HepG2 (cell line): ENCODE measurements at regions not wholly inside any gene's neighbourhood (a gene's known extent, or its start where the extent isn't known, plus 50 kb on each side); places are given as distances from the start of the nearest gene placed in this dataset.

Source experiments
- ATAC-seq: fragments of 200-7000 bp; cut with Tn5 transposase; 3 replicates; pipeline ENCODE4 v1.9.1; 2020; ENCODE audit warnings: mild to moderate bottlenecking, moderate library complexity
- BruUV-seq: library from RNA; stranded (reverse); fragments of 400-500 nt; replicated peaks from 2 replicates; lab custom pipeline; 2021; lab: Mats Ljungman, UMichigan
- CTCF ChIA-PET: fragments of 300-600 bp; formaldehyde crosslinking; extraction: SDS; loops from one replicate; lab custom pipeline; 2021; ENCODE audit warnings: low total read pairs, inconsistent platforms, low intra/inter-chr PET ratio; lab: Yijun Ruan, JAX
- POLR2A ChIA-PET: fragments of 350-600 bp; sonication (Branson Sonifier 250); formaldehyde crosslinking; loops from one replicate; lab custom pipeline; 2020; ENCODE audit warnings: antibody characterized with exemption, inconsistent platforms; lab: Yijun Ruan, JAX
- DNase-seq: peaks from one replicate; pipeline ENCODE4 v3.0.0-alpha.2; 2015; ENCODE audit warnings: low spot score
- FAIRE-seq: peaks from 3 replicates; lab custom pipeline; 2011; peaks lifted over from hg19 to GRCh38; lab: Jason Lieb, UNC
- H2AFZ ChIP-seq: one replicate; pipeline ENCODE4 v1.6.1; 2011; ENCODE audit warnings: low read length, inconsistent platforms
- H3K27ac ChIP-seq: fragments of 300-600 bp; 3 replicates; pipeline ENCODE4 v1.8.0; 2011; ENCODE audit warnings: mixed run types, mild to moderate bottlenecking, mixed read lengths, low read length, inconsistent platforms; ENCODE audit not compliant: insufficient read depth; ENCODE audit errors: extremely low read length
- H3K27me3 ChIP-seq, 2 experiments: fragments of 200-600 bp in 1 of 2; 2 replicates in 1 of 2; 3 replicates in 1 of 2; pipeline versions ENCODE4 v1.6.0 to v1.8.0; 2011; ENCODE audit warnings: low read length in 2 of 2, mild to moderate bottlenecking in 2 of 2, moderate library complexity in 2 of 2, inconsistent platforms in 1 of 2; ENCODE audit not compliant: insufficient read depth in 2 of 2, control insufficient read depth in 1 of 2
- H3K36me3 ChIP-seq, 2 experiments: fragments of 200-600 bp in 1 of 2; replicated peaks in 1 of 2; 2 replicates in 1 of 2; 3 replicates in 1 of 2; pipeline versions ENCODE4 v1.5.1 to v1.8.0; 2011; ENCODE audit warnings: low read length in 2 of 2, inconsistent platforms in 1 of 2; ENCODE audit not compliant: insufficient read depth in 2 of 2, control insufficient read depth in 1 of 2
- H3K4me1 ChIP-seq: 2 replicates; pipeline ENCODE4 v1.5.1; 2012; ENCODE audit warnings: low read length, inconsistent platforms; ENCODE audit not compliant: insufficient read depth
- H3K4me2 ChIP-seq: 2 replicates; pipeline ENCODE4 v1.6.0; 2011; ENCODE audit warnings: low read depth, low read length, inconsistent platforms
- H3K4me3 ChIP-seq, 3 experiments: fragments of 200-600 bp in 1 of 3; sonication (generic), shearing (Covaris generic) in 1 of 3; replicated peaks in 1 of 3; 2 replicates each; pipeline ENCODE4 v1.5.1; 2011 to 2016; ENCODE audit warnings: low read length in 3 of 3, inconsistent platforms in 2 of 3, low read depth in 2 of 3, mild to moderate bottlenecking in 2 of 3, control low read depth in 1 of 3, mixed read lengths in 1 of 3; ENCODE audit not compliant: insufficient read depth in 1 of 3
- H3K79me2 ChIP-seq: one replicate; pipeline ENCODE4 v1.6.1; 2011; ENCODE audit warnings: low read length, inconsistent platforms; ENCODE audit not compliant: insufficient read depth
- H3K9ac ChIP-seq: 2 replicates; pipeline ENCODE4 v1.6.0; 2011; ENCODE audit warnings: mild to moderate bottlenecking, low read depth, low read length, inconsistent platforms; ENCODE audit not compliant: insufficient read depth
- H3K9me3 ChIP-seq: 2 replicates; pipeline ENCODE4 v1.5.1; 2012; ENCODE audit warnings: mild to moderate bottlenecking, low read length
- H4K20me1 ChIP-seq: 2 replicates; pipeline ENCODE4 v1.6.0; 2011; ENCODE audit warnings: inconsistent platforms, mild to moderate bottlenecking, low read length, moderate library complexity; ENCODE audit not compliant: insufficient read depth
- KDM1A ChIP-seq: IDR thresholded peaks from 2 replicates; pipeline ENCODE4 v1.6.1; 2016; ENCODE audit warnings: missing compliant biosample characterization
- YEATS4 ChIP-seq: sonication (generic); formaldehyde crosslinking; IDR thresholded peaks from 2 replicates; pipeline ENCODE4 v1.4.0; 2020; ENCODE audit warnings: missing genetic modification reagents, borderline replicate concordance
- ZFAT ChIP-seq: sonication (generic); formaldehyde crosslinking; conservative IDR thresholded peaks from 2 replicates; pipeline ENCODE4 v1.8.1; 2023; ENCODE audit warnings: missing genetic modification reagents, inconsistent platforms
- ZNF124 ChIP-seq: sonication (generic); formaldehyde crosslinking; IDR thresholded peaks from 2 replicates; pipeline ENCODE4 v1.4.0; 2020; ENCODE audit warnings: missing genetic modification reagents
- ZNF333 ChIP-seq: sonication (generic); formaldehyde crosslinking; IDR thresholded peaks from 2 replicates; pipeline ENCODE4 v1.4.0; 2020; ENCODE audit warnings: mild to moderate bottlenecking, missing genetic modification reagents, borderline replicate concordance
- ZNF367 ChIP-seq: sonication (generic); formaldehyde crosslinking; IDR thresholded peaks from 2 replicates; pipeline ENCODE4 v1.4.0; 2020; ENCODE audit warnings: missing genetic modification reagents, borderline replicate concordance
- WGBS: methylation state at CpG from one replicate; pipeline ENCODE4 v1.1.6; 2017; ENCODE audit warnings: low lambda C conversion rate; 5-methylcytosine and 5-hydroxymethylcytosine counted together
- in situ Hi-C: cut with HindIII; loops from 2 replicates; pipeline ENCODE4 v1.10.0; 2017; ENCODE audit warnings: low pct_unique_long_range_greater_than_20kb; ENCODE audit not compliant: extremely low pct_ligation_motif_present
- intact Hi-C: fragments of 100-400 bp; cut with micrococcal nuclease; formaldehyde crosslinking; loops from one replicate; pipeline ENCODE4 v1.10.0; 2022; ENCODE audit not compliant: unreplicated experiment
- TF ChIP-seq, protein P1 (sequence below): sonication (generic); formaldehyde crosslinking; IDR thresholded peaks from 2 replicates; pipeline ENCODE4 v1.4.0; 2020; ENCODE audit warnings: mild to moderate bottlenecking, low read depth, missing genetic modification reagents

DNA sequence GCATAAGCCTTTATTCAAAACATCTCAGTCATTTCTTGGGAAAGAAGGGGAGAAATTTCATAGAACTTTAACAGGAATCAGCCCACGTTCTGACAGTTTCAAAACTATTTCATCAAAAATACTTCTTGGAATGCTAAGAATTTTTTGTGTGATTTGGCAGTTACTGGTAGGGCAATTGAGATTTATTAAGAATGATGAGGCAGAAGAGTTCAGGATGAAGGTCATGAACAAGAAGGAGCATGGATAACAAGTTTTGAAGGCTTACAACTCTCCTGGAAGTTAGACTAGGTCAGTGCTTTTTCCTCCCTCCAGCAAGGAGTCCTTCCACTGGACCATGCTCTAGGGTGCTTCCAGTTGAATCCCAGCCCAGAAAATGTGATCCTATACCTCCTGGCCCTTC lies 569.9 kb downstream of the ANKRD7 start:
- in situ Hi-C loops (no loop called here), intact Hi-C loops (no loop called here)
- no peaks in the 10 kb centered on the region for H3K36me3 ChIP-seq
- DNase-seq (no peak), FAIRE-seq (no peak), ATAC-seq (no peak)
- no peaks in the 10 kb centered on the region for H3K4me1 ChIP-seq
- no peak overlapping the region for H3K9ac ChIP-seq
- BruUV-seq, result no TSS peak
- H3K79me2 ChIP-seq, result no peaks in the 10 kb centered on the region
- POLR2A ChIA-PET, result no interaction called here
- no peaks in the 10 kb centered on the region for H3K9me3 ChIP-seq
- no peak for TF ChIP-seq ZNF333 (CRISPR knock-in tag)
- TF ChIP-seq, protein P1, sequence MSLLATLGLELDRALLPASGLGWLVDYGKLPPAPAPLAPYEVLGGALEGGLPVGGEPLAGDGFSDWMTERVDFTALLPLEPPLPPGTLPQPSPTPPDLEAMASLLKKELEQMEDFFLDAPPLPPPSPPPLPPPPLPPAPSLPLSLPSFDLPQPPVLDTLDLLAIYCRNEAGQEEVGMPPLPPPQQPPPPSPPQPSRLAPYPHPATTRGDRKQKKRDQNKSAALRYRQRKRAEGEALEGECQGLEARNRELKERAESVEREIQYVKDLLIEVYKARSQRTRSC (CRISPR knock-in tag), result no peak
- WGBS, result 3% methylated on average over 1 of the region's 1 CpG
- no peaks in the 10 kb centered on the region for H4K20me1 ChIP-seq
- no peak overlapping the region for H2AFZ ChIP-seq
- H3K27me3 ChIP-seq, result no peaks in the 10 kb centered on the region
- H3K4me2 ChIP-seq, result no peak overlapping the region
- no peak overlapping the region for H3K27ac ChIP-seq
- no peak overlapping the region for H3K4me3 ChIP-seq
- CTCF ChIA-PET, result no interaction called here

DNA sequence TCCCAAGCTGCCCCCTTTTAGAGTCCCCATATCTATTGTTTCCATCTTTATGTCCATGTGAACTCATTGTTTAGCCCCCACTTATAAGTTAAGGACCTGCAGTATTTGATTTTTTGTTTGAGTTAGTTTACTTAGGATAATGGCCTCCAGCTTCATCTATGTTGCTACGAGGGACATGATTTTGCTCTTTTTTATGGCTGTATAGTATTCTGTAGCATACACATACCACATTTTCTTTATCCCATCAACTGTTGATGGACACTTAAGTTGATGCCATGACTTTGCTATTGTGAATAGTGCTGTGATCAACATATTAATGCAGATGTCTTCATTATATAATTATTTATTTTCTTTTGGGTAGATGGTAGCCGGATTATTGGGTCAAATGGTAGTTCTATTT lies 576.9 kb downstream of the ANKRD7 start:
- Histone ChIP-seq H2AFZ (no peak overlapping the region), H4K20me1 (no peaks in the 10 kb centered on the region), H3K4me1 (no peaks in the 10 kb centered on the region), H3K36me3 (no peaks in the 10 kb centered on the region), H3K27ac (no peak overlapping the region), H3K4me2 (no peak overlapping the region), H3K27me3 (no peaks in the 10 kb centered on the region), H3K79me2 (no peaks in the 10 kb centered on the region), H3K4me3 (no peak overlapping the region), H3K9me3 (no peaks in the 10 kb centered on the region), H3K9ac (no peak overlapping the region)
- FAIRE-seq (no peak), DNase-seq (no peak), ATAC-seq (no peak)
- CTCF ChIA-PET, result no interaction called here
- TF ChIP-seq YEATS4 (CRISPR knock-in tag) (no peak), ZNF367 (CRISPR knock-in tag) (no peak), KDM1A (CRISPR knock-in tag) (no peak), ZNF124 (CRISPR knock-in tag) (no peak), ZFAT (CRISPR knock-in tag) (no peak)
- POLR2A ChIA-PET, result no interaction called here
- intact Hi-C loops, result no loop called here
- BruUV-seq, result no TSS peak
- in situ Hi-C loops, result no loop called here
- WGBS, result 5% methylated on average over 2 of the region's 2 CpGs
